ENCODE measurements at regions not wholly inside any gene's neighbourhood (a gene's known extent, or its start where the extent isn't known, plus 50 kb on each side); places are given as distances from the start of the nearest gene placed in this dataset.

DNA sequence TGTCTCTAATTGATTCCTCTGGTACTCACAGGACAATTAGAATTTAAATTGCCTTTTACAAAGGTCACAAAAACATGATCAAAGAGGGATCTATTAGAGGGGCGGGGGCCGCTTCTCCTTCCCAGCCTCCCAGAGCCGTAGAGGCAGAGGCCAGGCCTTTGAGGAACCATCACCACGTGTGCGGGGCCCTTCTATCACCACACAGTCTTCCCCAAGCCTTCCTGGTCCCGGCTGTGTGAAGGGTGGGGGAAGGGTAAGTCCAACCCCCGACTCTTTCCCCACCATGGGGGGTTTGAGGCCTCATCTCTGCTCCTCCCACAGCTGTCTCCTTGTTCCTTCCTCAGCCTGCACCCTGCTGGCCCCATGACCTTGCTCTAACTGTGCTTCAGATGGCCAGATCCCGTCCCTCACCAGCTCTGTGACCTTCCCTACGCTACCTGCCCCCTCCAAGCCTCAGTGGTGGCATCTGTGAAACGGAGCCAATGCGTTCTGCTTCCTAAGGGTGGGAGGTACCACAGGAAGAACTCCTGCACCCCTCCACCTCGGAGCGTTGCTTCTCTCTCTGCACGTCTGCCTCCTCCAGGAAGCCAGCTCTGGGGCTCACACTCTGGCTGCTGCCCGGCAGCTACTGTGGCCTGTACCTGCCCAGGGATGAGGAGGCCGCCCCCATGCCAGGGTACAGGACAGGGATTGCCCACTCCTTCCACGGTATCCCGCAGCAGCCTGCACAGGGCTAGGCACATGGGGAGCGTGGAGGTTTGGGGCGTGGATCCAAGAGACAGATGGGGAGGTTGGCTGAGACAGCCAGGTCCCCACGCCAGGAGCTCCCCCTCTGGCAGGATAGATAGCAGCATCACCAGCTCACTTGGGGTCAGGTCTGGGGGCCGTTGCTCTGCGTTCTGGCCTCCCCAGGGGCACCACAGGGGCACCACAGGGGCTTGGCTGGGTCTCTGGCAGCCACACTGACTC lies 83.8 kb downstream of the LINGO1 start:
- no peak overlapping the region for H3K4me3 ChIP-seq (ENCODE audit: low read length)
- no peak overlapping the region for H3K9ac ChIP-seq (ENCODE audit: low read depth, low read length)
- no peaks in the 10 kb centered on the region for H3K36me3 ChIP-seq (ENCODE audit: insufficient read depth, low read depth, low read length)
- no peaks in the 10 kb centered on the region for H3K9me3 ChIP-seq (ENCODE audit: insufficient read depth, low read depth, low read length)
- no peaks in the 10 kb centered on the region for H3K27me3 ChIP-seq (ENCODE audit: insufficient read depth, low read length)
- no peak overlapping the region for H3K27ac ChIP-seq (ENCODE audit: low read length)
- no peaks in the 10 kb centered on the region; the same call in 1 of the 2 replicates for H3K4me1 ChIP-seq (ENCODE audit: insufficient read depth, low read length)

DNA sequence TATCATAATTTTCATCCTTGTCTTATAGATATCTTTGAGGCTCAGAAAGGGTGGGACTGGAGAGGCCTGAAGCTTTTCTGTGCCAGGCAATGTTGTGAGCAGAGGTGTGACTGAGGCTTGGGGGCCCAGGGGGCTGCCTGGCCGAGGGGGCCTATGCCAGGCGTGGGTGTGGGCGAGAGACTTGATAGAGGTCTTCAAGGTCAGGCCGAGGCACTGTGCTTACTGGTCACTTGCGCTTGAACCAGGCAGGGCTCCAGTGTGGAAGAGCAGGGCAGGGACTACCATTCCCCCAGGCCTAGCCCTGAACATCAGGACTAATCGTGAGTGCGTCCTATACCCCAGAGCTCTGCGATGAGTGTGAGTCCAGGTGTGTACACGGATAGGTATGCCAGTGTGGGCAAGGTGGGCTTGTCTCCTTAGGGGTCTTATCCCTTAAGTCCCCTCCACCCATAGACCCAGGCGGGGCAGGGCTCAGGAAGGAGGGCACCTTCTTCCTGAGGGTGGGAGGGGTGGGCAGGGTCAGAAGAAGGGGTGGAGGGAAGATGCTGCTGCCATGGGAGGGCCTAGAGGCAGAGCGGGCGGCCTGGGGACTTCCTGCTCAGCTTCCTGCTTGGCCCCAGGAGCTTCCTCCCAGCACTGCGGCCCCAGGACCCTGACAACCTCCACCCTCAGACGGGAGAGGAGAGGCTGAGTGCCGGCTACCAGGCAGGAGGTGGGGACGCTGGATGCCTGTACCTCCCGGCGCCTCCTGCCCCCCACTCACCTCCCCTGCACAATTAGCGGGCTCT lies 84.7 kb downstream of the LINGO1 start:
- no peaks in the 10 kb centered on the region for H3K9me3 ChIP-seq (ENCODE audit: insufficient read depth, low read depth, low read length)
- H3K4me1 ChIP-seq (ENCODE audit: insufficient read depth, low read length) = no peaks in the 10 kb centered on the region; the same call in 1 of the 2 replicates
- H3K4me3 ChIP-seq (ENCODE audit: low read length) = no peak overlapping the region
- H3K27ac ChIP-seq (ENCODE audit: low read length) = no peak overlapping the region
- no peaks in the 10 kb centered on the region for H3K27me3 ChIP-seq (ENCODE audit: insufficient read depth, low read length)
- no peaks in the 10 kb centered on the region for H3K36me3 ChIP-seq (ENCODE audit: insufficient read depth, low read depth, low read length)
- H3K9ac ChIP-seq (ENCODE audit: low read depth, low read length) = no peak overlapping the region

GRCh38 chr15:77546870-77547269 lies 85.8 kb downstream of the LINGO1 start:
- H3K36me3 ChIP-seq (ENCODE audit: insufficient read depth, low read depth, low read length) = no peaks in the 10 kb centered on the region
- H3K4me3 ChIP-seq (ENCODE audit: low read length) = no peak overlapping the region
- H3K27ac ChIP-seq (ENCODE audit: low read length) = no peak overlapping the region
- H3K4me1 ChIP-seq (ENCODE audit: insufficient read depth, low read length) = no peaks in the 10 kb centered on the region; the same call in 1 of the 2 replicates
- H3K27me3 ChIP-seq (ENCODE audit: insufficient read depth, low read length) = no peaks in the 10 kb centered on the region
- no peaks in the 10 kb centered on the region for H3K9me3 ChIP-seq (ENCODE audit: insufficient read depth, low read depth, low read length)
- H3K9ac ChIP-seq (ENCODE audit: low read depth, low read length) = no peak overlapping the region

GRCh38 chr15:77546050-77546501 lies 86.6 kb downstream of the LINGO1 start:
- Histone ChIP-seq H3K4me3 (ENCODE audit: low read length) (no peak overlapping the region), H3K4me1 (ENCODE audit: insufficient read depth, low read length) (peaks cover 3% of the 10 kb centered on the region; the same call in 1 of the 2 replicates), H3K9ac (ENCODE audit: low read depth, low read length) (no peak overlapping the region), H3K27ac (ENCODE audit: low read length) (no peak overlapping the region), H3K9me3 (ENCODE audit: insufficient read depth, low read depth, low read length) (no peaks in the 10 kb centered on the region), H3K27me3 (ENCODE audit: insufficient read depth, low read length) (no peaks in the 10 kb centered on the region), H3K36me3 (ENCODE audit: insufficient read depth, low read depth, low read length) (no peaks in the 10 kb centered on the region)

DNA sequence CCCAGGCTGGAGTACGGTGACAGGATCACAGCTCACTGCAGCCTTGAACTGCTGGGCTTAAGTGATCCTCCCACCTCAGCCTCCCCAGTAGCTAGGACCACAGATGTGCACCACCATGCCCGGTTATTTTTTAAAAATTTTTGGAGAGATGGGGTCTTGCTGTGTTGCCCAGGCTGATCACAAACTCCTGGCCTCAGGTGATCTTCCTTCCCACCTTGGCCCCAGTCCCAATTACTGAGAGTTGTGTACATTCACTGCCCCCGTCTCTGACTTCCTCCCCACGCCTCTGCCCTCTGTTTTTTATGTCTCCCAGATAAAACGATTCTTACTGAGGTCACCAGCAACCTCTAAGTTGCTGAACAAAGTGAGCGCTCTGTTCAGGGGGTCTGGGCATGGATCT lies 87.7 kb downstream of the LINGO1 start:
- Histone ChIP-seq H3K4me3 (ENCODE audit: low read length) (no peak overlapping the region), H3K27ac (ENCODE audit: low read length) (no peak overlapping the region), H3K36me3 (ENCODE audit: insufficient read depth, low read depth, low read length) (no peaks in the 10 kb centered on the region), H3K9ac (ENCODE audit: low read depth, low read length) (no peak overlapping the region), H3K27me3 (ENCODE audit: insufficient read depth, low read length) (no peaks in the 10 kb centered on the region), H3K4me1 (ENCODE audit: insufficient read depth, low read length) (peaks cover 6% of the 10 kb centered on the region; the same call in 1 of the 2 replicates), H3K9me3 (ENCODE audit: insufficient read depth, low read depth, low read length) (no peaks in the 10 kb centered on the region)

- Histone ChIP-seq H3K4me1 (ENCODE audit: insufficient read depth, low read length) (peaks cover 6% of the 10 kb centered on the region; the same call in 1 of the 2 replicates), H3K4me3 (ENCODE audit: low read length) (no peak overlapping the region), H3K36me3 (ENCODE audit: insufficient read depth, low read depth, low read length) (no peaks in the 10 kb centered on the region), H3K9me3 (ENCODE audit: insufficient read depth, low read depth, low read length) (no peaks in the 10 kb centered on the region), H3K27ac (ENCODE audit: low read length) (no peak overlapping the region), H3K27me3 (ENCODE audit: insufficient read depth, low read length) (no peaks in the 10 kb centered on the region; the same call in 1 of the 2 replicates), H3K9ac (ENCODE audit: low read depth, low read length) (no peak overlapping the region)
These were observed 88.5 kb downstream of the LINGO1 start for GRCh38 chr15:77544162-77544561.

DNA sequence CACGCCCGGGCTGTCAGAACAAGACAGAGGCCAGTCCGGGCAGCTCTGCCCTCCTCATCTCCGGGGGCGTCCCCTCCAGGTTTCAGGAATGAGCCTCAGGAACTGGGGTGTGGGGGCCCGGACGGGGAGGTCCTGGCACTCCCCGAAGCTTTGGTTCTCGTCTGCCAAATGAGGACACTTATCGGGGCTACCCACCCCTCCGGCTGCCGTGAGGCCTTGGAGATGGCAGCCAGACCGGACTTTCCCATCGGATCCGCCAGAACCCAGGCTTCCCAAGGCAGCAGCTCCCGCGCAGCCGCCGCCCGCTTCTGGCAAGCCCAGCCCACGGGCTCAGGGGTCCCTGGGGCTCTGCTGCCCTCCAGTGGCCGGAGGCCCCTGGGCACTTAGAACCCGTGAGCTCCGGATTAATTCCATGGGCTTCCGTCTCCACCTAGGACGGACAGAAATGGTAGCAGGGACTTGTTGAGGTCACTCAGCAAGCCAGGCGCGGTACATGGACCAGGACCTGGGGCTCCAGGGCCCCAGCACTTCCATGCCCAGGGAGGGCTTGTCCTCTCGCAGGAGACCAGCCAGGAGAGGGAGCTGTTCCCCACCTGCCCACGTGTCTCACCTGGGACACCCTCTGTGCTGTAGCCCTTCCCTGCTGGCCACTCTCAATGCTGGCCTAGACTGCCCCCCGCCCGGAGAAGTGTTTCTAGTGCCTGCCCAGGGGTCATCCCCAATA lies 89.4 kb downstream of the LINGO1 start:
- Histone ChIP-seq H3K4me3 (ENCODE audit: low read length) (no peak overlapping the region), H3K9me3 (ENCODE audit: insufficient read depth, low read depth, low read length) (no peaks in the 10 kb centered on the region), H3K27ac (ENCODE audit: low read length) (no peak overlapping the region)

GRCh38 chr15:77542491-77543001 lies 90.2 kb downstream of the LINGO1 start:
- no peak overlapping the region for H3K9ac ChIP-seq (ENCODE audit: low read depth, low read length)
- no peaks in the 10 kb centered on the region for H3K36me3 ChIP-seq (ENCODE audit: insufficient read depth, low read depth, low read length)
- H3K4me3 ChIP-seq (ENCODE audit: low read length) = no peak overlapping the region
- no peaks in the 10 kb centered on the region; the same call in 1 of the 2 replicates for H3K27me3 ChIP-seq (ENCODE audit: insufficient read depth, low read length)
- H3K9me3 ChIP-seq (ENCODE audit: insufficient read depth, low read depth, low read length) = no peaks in the 10 kb centered on the region
- peaks cover 22% of the 10 kb centered on the region; the same call in 1 of the 2 replicates for H3K4me1 ChIP-seq (ENCODE audit: insufficient read depth, low read length)
- H3K27ac ChIP-seq (ENCODE audit: low read length) = no peak overlapping the region

More for the DNA sequence above, 89.4 kb downstream of the LINGO1 start:
- Histone ChIP-seq H3K9ac (ENCODE audit: low read depth, low read length) (no peak overlapping the region), H3K4me1 (ENCODE audit: insufficient read depth, low read length) (peaks cover 14% of the 10 kb centered on the region; the same call in 1 of the 2 replicates), H3K36me3 (ENCODE audit: insufficient read depth, low read depth, low read length) (no peaks in the 10 kb centered on the region), H3K27me3 (ENCODE audit: insufficient read depth, low read length) (no peaks in the 10 kb centered on the region; the same call in 1 of the 2 replicates)

DNA sequence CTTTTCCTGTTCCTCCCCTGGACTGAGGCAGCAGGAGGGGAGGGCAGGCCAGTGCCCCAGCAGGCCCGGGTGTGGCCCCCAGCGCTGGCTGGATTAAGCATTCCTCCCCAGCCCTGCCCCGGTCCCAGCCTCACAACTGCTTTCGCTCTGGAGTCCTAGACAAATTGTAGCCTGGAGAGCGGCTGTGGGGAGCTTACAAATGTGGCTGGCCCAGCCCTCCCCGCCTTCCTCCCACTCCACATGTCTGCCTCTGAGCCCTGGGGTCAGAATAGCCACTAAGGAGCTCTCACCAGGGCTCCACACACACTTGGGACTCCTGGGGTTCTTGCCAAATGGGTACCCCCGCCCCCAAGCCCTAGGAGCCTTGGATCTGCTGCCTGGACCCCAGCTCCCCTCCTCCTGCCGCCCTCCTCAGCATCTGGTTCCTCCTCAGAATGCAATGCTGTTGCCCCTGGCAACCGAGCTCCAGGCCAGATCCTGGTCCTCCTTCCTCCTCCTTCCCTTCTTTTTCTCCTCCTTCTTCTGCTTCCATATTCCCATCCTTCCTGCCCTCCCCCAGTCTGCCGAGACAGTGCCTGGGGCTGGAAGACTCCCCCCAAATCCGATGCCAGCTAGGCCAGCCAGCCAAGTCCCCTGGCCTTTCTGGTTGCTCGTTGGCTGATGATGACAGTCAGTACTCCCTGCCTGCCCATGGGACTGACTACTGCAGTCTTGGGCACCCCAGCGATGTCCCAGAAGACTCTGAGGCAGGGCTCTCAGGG lies 91.1 kb downstream of the LINGO1 start:
- no peak overlapping the region for H3K9ac ChIP-seq (ENCODE audit: low read depth, low read length)
- H3K4me3 ChIP-seq (ENCODE audit: low read length) = no peak overlapping the region
- H3K9me3 ChIP-seq (ENCODE audit: insufficient read depth, low read depth, low read length) = no peaks in the 10 kb centered on the region
- no peaks in the 10 kb centered on the region; the same call in 1 of the 2 replicates for H3K27me3 ChIP-seq (ENCODE audit: insufficient read depth, low read length)
- H3K36me3 ChIP-seq (ENCODE audit: insufficient read depth, low read depth, low read length) = no peaks in the 10 kb centered on the region
- H3K27ac ChIP-seq (ENCODE audit: low read length) = no peak overlapping the region
- peaks cover 24% of the 10 kb centered on the region; the same call in 1 of the 2 replicates for H3K4me1 ChIP-seq (ENCODE audit: insufficient read depth, low read length)

DNA sequence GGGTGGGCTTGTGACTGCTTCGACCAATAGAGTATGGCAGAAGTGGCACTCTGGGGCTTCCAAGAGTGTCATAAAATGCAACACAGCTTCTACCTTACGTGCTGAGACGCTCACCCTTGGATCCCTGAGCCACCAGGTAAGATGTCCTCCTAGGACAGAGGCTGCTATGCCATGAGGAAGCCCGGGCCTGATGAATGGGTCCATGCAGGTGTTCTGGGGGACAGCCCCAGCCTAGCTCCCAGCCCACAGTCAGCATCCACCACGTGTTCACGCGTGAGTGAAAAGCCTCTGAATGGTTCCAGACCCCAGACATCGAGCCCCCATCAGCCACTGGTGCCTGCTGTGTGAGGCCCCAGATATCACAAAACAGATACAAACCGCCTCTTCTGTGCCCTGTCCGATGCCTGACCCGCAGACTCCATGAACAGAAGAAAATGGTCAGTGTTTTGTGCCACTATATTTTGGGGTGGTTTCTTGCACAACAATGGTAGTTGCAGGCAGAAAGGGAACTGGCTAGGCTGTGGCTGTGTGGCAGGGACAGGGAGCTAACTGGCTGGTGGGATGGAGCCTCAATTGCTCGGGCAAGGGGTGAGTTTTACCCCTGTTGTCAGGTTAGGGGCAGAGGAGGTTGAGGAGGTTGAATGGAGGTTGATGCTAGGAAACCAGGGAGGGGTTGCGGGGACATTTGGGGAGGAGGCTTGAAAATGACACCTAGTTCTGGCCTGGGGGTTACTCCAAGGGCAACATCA lies 92.2 kb downstream of the LINGO1 start:
- no peak overlapping the region for H3K9ac ChIP-seq (ENCODE audit: low read depth, low read length)
- no peak overlapping the region for H3K27ac ChIP-seq (ENCODE audit: low read length)
- no peak overlapping the region for H3K4me3 ChIP-seq (ENCODE audit: low read length)
- H3K36me3 ChIP-seq (ENCODE audit: insufficient read depth, low read depth, low read length) = no peaks in the 10 kb centered on the region
- H3K27me3 ChIP-seq (ENCODE audit: insufficient read depth, low read length) = no peaks in the 10 kb centered on the region; the same call in 1 of the 2 replicates
- no peaks in the 10 kb centered on the region for H3K9me3 ChIP-seq (ENCODE audit: insufficient read depth, low read depth, low read length)
- peaks cover 28% of the 10 kb centered on the region; the same call in 1 of the 2 replicates for H3K4me1 ChIP-seq (ENCODE audit: insufficient read depth, low read length)
